Peyer's patch (tissue), 4 donors: ENCODE measurements at regions not wholly inside any gene's neighbourhood (a gene's known extent, or its start where the extent isn't known, plus 50 kb on each side); places are given as distances from the start of the nearest gene placed in this dataset.

ENCODE experiments used
- POLR2A ChIP-seq, 2 donors: fragments of 450-650 bp; IDR thresholded peaks; one replicate each; pipeline ENCODE4 v1.5.1; 2017; ENCODE audit warnings: antibody characterized with exemption in 2 of 2, mild to moderate bottlenecking in 2 of 2, moderate library complexity in 2 of 2
- TF ChIP-seq, protein P1 (sequence below), 6 experiments: fragments of 450-650 bp in 4 of 6; fragments of 200-600 bp in 2 of 6; sonication (generic) in 1 of 6; IDR thresholded peaks; one replicate each; pipeline ENCODE4 v1.5.1; 2017 to 2019; ENCODE audit warnings: antibody characterized with exemption in 6 of 6, mild to moderate bottlenecking in 3 of 6, moderate library complexity in 1 of 6

DNA sequence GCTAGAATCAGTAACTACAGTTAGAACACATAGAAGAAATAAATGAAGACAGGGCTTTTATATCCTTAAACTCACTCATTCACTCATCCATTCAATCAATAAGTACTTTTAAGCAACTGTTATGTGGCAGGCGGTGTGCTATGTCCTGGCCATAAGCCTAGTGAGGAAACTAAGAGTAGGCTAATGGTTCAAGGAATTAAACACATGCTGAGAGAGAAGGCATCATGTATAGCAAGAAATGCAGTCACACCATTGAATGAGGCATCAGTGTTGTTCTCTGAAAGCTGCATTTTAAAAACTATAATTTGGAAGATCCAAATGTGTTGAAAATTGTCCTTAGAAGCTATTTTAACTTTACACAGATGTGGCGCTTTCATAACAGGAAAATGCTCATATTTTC, 86.5 kb upstream of the DTNA start:
- TF ChIP-seq, protein P1, sequence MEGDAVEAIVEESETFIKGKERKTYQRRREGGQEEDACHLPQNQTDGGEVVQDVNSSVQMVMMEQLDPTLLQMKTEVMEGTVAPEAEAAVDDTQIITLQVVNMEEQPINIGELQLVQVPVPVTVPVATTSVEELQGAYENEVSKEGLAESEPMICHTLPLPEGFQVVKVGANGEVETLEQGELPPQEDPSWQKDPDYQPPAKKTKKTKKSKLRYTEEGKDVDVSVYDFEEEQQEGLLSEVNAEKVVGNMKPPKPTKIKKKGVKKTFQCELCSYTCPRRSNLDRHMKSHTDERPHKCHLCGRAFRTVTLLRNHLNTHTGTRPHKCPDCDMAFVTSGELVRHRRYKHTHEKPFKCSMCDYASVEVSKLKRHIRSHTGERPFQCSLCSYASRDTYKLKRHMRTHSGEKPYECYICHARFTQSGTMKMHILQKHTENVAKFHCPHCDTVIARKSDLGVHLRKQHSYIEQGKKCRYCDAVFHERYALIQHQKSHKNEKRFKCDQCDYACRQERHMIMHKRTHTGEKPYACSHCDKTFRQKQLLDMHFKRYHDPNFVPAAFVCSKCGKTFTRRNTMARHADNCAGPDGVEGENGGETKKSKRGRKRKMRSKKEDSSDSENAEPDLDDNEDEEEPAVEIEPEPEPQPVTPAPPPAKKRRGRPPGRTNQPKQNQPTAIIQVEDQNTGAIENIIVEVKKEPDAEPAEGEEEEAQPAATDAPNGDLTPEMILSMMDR (IDR thresholded peaks at IDR 0.05), result no peak
- no peak for TF ChIP-seq POLR2A (IDR thresholded peaks at IDR 0.05)
